HUES6 (cell line): ENCODE measurements at regions not wholly inside any gene's neighbourhood (a gene's known extent, or its start where the extent isn't known, plus 50 kb on each side); places are given as distances from the start of the nearest gene placed in this dataset.

Source experiments
- H3K27ac ChIP-seq: 2 replicates; pipeline ENCODE4 v1.7.0; 2013; ENCODE audit warnings: low read depth, mild to moderate bottlenecking, low read length, inconsistent platforms
- H3K27me3 ChIP-seq: 2 replicates; pipeline ENCODE4 v1.6.1; 2013; ENCODE audit warnings: low read length; ENCODE audit not compliant: control insufficient read depth, insufficient read depth
- H3K36me3 ChIP-seq: 2 replicates; pipeline ENCODE4 v1.6.1; 2013; ENCODE audit warnings: low read length; ENCODE audit not compliant: control insufficient read depth, insufficient read depth
- H3K4me1 ChIP-seq: 2 replicates; pipeline ENCODE4 v1.6.1; 2013; ENCODE audit warnings: low read length; ENCODE audit not compliant: control insufficient read depth, insufficient read depth
- H3K4me3 ChIP-seq: 2 replicates; pipeline ENCODE4 v1.5.1; 2013; ENCODE audit warnings: low read depth, low read length
- H3K9ac ChIP-seq: one replicate; pipeline ENCODE4 v1.6.1; 2013; ENCODE audit warnings: mild to moderate bottlenecking, low read length
- H3K9me3 ChIP-seq: 2 replicates; pipeline ENCODE4 v1.6.1; 2013; ENCODE audit warnings: low read depth, low read length; ENCODE audit not compliant: control insufficient read depth, insufficient read depth

DNA sequence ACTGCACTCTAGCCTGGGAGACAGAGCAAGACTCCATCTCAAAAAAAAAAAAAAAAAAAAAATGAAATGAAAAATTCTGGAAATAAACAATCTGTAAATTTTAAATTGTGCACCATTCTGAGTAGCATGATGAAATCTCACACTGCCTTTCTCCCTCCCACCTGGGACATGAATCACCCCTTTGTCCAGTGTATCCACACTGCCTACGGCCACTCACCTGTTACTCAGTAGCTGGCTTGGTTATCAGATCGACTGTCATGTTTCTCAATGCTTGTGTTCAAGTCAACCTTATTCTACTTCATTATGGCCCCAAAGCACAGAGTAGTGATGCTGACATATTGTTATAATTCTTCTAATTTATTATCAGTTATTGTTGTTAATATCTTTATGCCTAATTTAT, 58.7 kb upstream of the MTHFD1L start:
- Histone ChIP-seq H3K27ac (no peak overlapping the region), H3K4me3 (no peak overlapping the region), H3K4me1 (no peaks in the 10 kb centered on the region), H3K36me3 (no peaks in the 10 kb centered on the region), H3K9ac (no peak overlapping the region), H3K27me3 (no peaks in the 10 kb centered on the region), H3K9me3 (no peaks in the 10 kb centered on the region)

DNA sequence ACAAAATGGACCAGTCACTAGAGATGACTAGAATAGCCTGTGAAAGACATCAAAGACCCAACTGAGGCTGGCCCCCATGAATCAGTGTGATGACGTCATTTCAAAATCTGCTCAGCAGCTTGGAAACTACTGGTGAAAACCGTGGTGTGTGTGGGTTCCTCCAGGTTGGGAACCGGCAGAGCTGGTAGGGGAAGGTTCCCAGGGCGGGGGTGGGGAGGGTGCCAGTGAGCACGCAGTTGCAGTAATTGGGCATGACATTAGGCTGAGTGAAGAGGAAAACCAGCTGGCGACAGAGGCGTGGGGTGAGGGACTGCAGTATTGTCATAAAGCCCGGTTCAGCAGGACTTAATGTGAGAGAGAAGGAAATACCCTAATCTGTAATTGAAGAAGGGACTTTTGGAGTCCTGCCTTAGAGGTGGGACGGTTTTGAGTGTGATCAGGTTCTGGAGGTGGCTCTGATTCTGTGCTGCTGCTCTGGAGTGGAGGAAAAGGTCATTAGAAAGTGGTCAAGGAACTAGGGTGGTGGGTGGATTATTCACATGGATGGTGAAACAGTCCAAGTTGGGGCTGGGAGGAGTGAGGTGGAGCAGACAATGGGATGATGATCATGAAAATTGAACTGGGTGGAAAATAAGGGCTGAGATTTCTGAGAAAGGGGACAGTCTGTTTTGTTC, 52.0 kb upstream of the MTHFD1L start:
- H3K9ac ChIP-seq: no peak overlapping the region
- H3K9me3 ChIP-seq: peaks cover 9% of the 10 kb centered on the region; the same call in 1 of the 2 replicates
- no peaks in the 10 kb centered on the region for H3K36me3 ChIP-seq
- no peak overlapping the region for H3K4me3 ChIP-seq
- H3K27ac ChIP-seq: no peak overlapping the region
- H3K27me3 ChIP-seq: no peaks in the 10 kb centered on the region
- H3K4me1 ChIP-seq: no peaks in the 10 kb centered on the region

DNA sequence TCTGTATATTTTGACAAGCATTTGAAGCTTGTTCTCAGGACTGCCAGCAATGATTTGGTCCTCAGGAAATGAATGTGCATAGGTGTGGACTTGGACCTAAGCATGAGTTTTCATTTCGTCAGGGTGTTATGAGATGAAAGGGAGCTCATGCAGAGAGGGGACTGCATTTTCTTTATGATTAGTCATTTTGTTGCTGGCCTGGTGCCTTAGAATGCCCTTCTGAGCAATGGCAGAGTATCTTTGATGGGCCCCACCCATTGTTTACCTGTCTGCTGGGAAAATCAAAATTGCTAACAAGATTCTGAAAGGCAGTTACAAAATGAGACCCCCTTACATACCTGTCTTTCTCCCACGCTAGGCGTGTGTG, 51.5 kb upstream of the MTHFD1L start:
- H3K27ac ChIP-seq: no peak overlapping the region
- no peaks in the 10 kb centered on the region for H3K27me3 ChIP-seq
- H3K4me1 ChIP-seq: no peaks in the 10 kb centered on the region
- H3K4me3 ChIP-seq: no peak overlapping the region
- no peaks in the 10 kb centered on the region for H3K36me3 ChIP-seq
- peaks cover 9% of the 10 kb centered on the region; the same call in 1 of the 2 replicates for H3K9me3 ChIP-seq
- no peak overlapping the region for H3K9ac ChIP-seq
